Memory B cell (primary cell): ENCODE measurements at regions not wholly inside any gene's neighbourhood (a gene's known extent, or its start where the extent isn't known, plus 50 kb on each side); places are given as distances from the start of the nearest gene placed in this dataset.
A peak's percentile ranks its signal among the peaks of the same experiment; 100 is the strongest.
"Not testable (repeated sequence)": the region's sequence is repeated elsewhere in the genome, so short reads cannot be mapped to it uniquely, and the experiment has no call there.

Experiments used
- ATAC-seq: fragments of 150-1000 bp; cut with Tn5 transposase; 2 replicates; pipeline ENCODE4 v1.10.0; 2021; ENCODE audit warnings: low read depth, mild to moderate bottlenecking, moderate library complexity
- DNase-seq, 2 donors: peaks; one replicate each; pipeline ENCODE4 v3.0.0; 2022; ENCODE audit warnings: low spot score in 2 of 2
- H3K27ac Mint-ChIP-seq: one replicate; pipeline ENCODE4 v1.8.0; 2022; ENCODE audit warnings: mild to moderate bottlenecking, moderate library complexity, mixed read lengths
- H3K27me3 Mint-ChIP-seq: one replicate; pipeline ENCODE4 v1.8.0; 2022; ENCODE audit warnings: mixed read lengths
- H3K36me3 Mint-ChIP-seq: one replicate; pipeline ENCODE4 v1.8.0; 2022; ENCODE audit warnings: mild to moderate bottlenecking, mixed read lengths
- H3K4me1 Mint-ChIP-seq: one replicate; pipeline ENCODE4 v1.8.0; 2022; ENCODE audit warnings: mixed read lengths
- H3K4me3 Mint-ChIP-seq: one replicate; pipeline ENCODE4 v1.8.0; 2022; ENCODE audit warnings: mild to moderate bottlenecking, moderate library complexity, mixed read lengths
- H3K9me3 Mint-ChIP-seq: one replicate; pipeline ENCODE4 v1.8.0; 2022; ENCODE audit warnings: mixed read lengths

- peak overlapping the region; percentile 92 for H3K27ac Mint-ChIP-seq
- peaks cover 2% of the 10 kb centered on the region for H3K36me3 Mint-ChIP-seq
- peak in 1 of 2 donors; percentile 21 for DNase-seq
- no peaks in the 10 kb centered on the region for H3K27me3 Mint-ChIP-seq
- peak overlapping the region; percentile 24 for H3K4me3 Mint-ChIP-seq
- H3K4me1 Mint-ChIP-seq, result peaks cover 40% of the 10 kb centered on the region
- ATAC-seq, result peak; percentile 77
- H3K9me3 Mint-ChIP-seq, result no peaks in the 10 kb centered on the region
Measured at GRCh38 chr7:91345449-91345848, 81.2 kb downstream of the FZD1 start.

- Mint-ChIP-seq H3K27ac (no peak overlapping the region), H3K4me3 (no peak overlapping the region), H3K9me3 (no peaks in the 10 kb centered on the region), H3K4me1 (peaks cover 40% of the 10 kb centered on the region), H3K27me3 (no peaks in the 10 kb centered on the region), H3K36me3 (peaks cover 2% of the 10 kb centered on the region)
- no peak for ATAC-seq
- DNase-seq, result no peak
Measured at GRCh38 chr7:91346426-91346825, 82.2 kb downstream of the FZD1 start.

- peaks cover 2% of the 10 kb centered on the region for H3K36me3 Mint-ChIP-seq
- no peak overlapping the region for H3K27ac Mint-ChIP-seq
- no peaks in the 10 kb centered on the region for H3K9me3 Mint-ChIP-seq
- no peak for ATAC-seq
- peaks cover 40% of the 10 kb centered on the region for H3K4me1 Mint-ChIP-seq
- no peaks in the 10 kb centered on the region for H3K27me3 Mint-ChIP-seq
- no peak for DNase-seq
- H3K4me3 Mint-ChIP-seq, result no peak overlapping the region
Measured at GRCh38 chr7:91347290-91347689, 83.1 kb downstream of the FZD1 start.

- Mint-ChIP-seq H3K36me3 (peaks cover 2% of the 10 kb centered on the region), H3K27ac (no peak overlapping the region), H3K4me1 (peaks cover 32% of the 10 kb centered on the region), H3K4me3 (no peak overlapping the region), H3K9me3 (no peaks in the 10 kb centered on the region), H3K27me3 (no peaks in the 10 kb centered on the region)
- ATAC-seq, result no peak
- no peak for DNase-seq
Measured at GRCh38 chr7:91348711-91349110, 84.5 kb downstream of the FZD1 start.

GRCh38 chr7:91351374-91351773 is 87.1 kb downstream of the FZD1 start:
- peaks cover 15% of the 10 kb centered on the region for H3K4me1 Mint-ChIP-seq
- ATAC-seq, result no peak
- H3K9me3 Mint-ChIP-seq, result no peaks in the 10 kb centered on the region
- no peak overlapping the region for H3K27ac Mint-ChIP-seq
- H3K36me3 Mint-ChIP-seq, result peaks cover 2% of the 10 kb centered on the region
- H3K27me3 Mint-ChIP-seq, result peaks cover 1% of the 10 kb centered on the region
- no peak overlapping the region for H3K4me3 Mint-ChIP-seq
- DNase-seq, result no peak

- Mint-ChIP-seq H3K36me3 (peaks cover 2% of the 10 kb centered on the region), H3K4me3 (no peak overlapping the region), H3K9me3 (no peaks in the 10 kb centered on the region), H3K27ac (no peak overlapping the region), H3K27me3 (peaks cover 1% of the 10 kb centered on the region), H3K4me1 (peaks cover 12% of the 10 kb centered on the region)
- DNase-seq (no peak), ATAC-seq (no peak)
Measured at GRCh38 chr7:91352091-91352490, 87.9 kb downstream of the FZD1 start.

GRCh38 chr7:91353848-91354247 is 89.6 kb downstream of the FZD1 start:
- ATAC-seq, result no peak
- Mint-ChIP-seq H3K27ac (no peak overlapping the region), H3K36me3 (no peaks in the 10 kb centered on the region)

GRCh38 chr7:91355695-91356435 is 91.6 kb downstream of the FZD1 start:
- Mint-ChIP-seq H3K27me3 (peaks cover 3% of the 10 kb centered on the region), H3K9me3 (no peaks in the 10 kb centered on the region), H3K27ac (no peak overlapping the region), H3K4me1 (no peaks in the 10 kb centered on the region), H3K4me3 (no peak overlapping the region), H3K36me3 (no peaks in the 10 kb centered on the region)
- ATAC-seq (no peak), DNase-seq (no peak)

More at GRCh38 chr7:91353848-91354247, 89.6 kb downstream of the FZD1 start:
- H3K27me3 Mint-ChIP-seq, result peaks cover 3% of the 10 kb centered on the region
- no peaks in the 10 kb centered on the region for H3K9me3 Mint-ChIP-seq
- H3K4me1 Mint-ChIP-seq, result peaks cover 2% of the 10 kb centered on the region
- H3K4me3 Mint-ChIP-seq, result no peak overlapping the region
- DNase-seq, result no peak

- Mint-ChIP-seq H3K4me3 (no peak overlapping the region), H3K4me1 (no peaks in the 10 kb centered on the region), H3K27ac (no peak overlapping the region), H3K9me3 (no peaks in the 10 kb centered on the region), H3K27me3 (peaks cover 4% of the 10 kb centered on the region), H3K36me3 (no peaks in the 10 kb centered on the region)
- ATAC-seq, result no peak
- DNase-seq, result no peak
Measured at GRCh38 chr7:91356915-91357314, 92.7 kb downstream of the FZD1 start.

GRCh38 chr7:91357379-91357778 is 93.1 kb downstream of the FZD1 start:
- Mint-ChIP-seq H3K9me3 (no peaks in the 10 kb centered on the region), H3K4me1 (no peaks in the 10 kb centered on the region), H3K36me3 (no peaks in the 10 kb centered on the region), H3K27ac (no peak overlapping the region), H3K4me3 (no peak overlapping the region), H3K27me3 (peaks cover 4% of the 10 kb centered on the region)
- DNase-seq (no peak), ATAC-seq (no peak)

- ATAC-seq (no peak), DNase-seq (no peak)
- peaks cover 4% of the 10 kb centered on the region for H3K27me3 Mint-ChIP-seq
- no peaks in the 10 kb centered on the region for H3K9me3 Mint-ChIP-seq
- no peaks in the 10 kb centered on the region for H3K36me3 Mint-ChIP-seq
- no peaks in the 10 kb centered on the region for H3K4me1 Mint-ChIP-seq
- no peak overlapping the region for H3K4me3 Mint-ChIP-seq
- H3K27ac Mint-ChIP-seq, result no peak overlapping the region
Measured at GRCh38 chr7:91357901-91358300, 93.7 kb downstream of the FZD1 start.

GRCh38 chr7:91358303-91358702 is 94.1 kb downstream of the FZD1 start:
- H3K27ac Mint-ChIP-seq, result no peak overlapping the region
- no peak for ATAC-seq
- no peaks in the 10 kb centered on the region for H3K4me1 Mint-ChIP-seq
- H3K4me3 Mint-ChIP-seq, result no peak overlapping the region
- no peak for DNase-seq
- H3K27me3 Mint-ChIP-seq, result peaks cover 4% of the 10 kb centered on the region
- H3K36me3 Mint-ChIP-seq, result no peaks in the 10 kb centered on the region
- no peaks in the 10 kb centered on the region for H3K9me3 Mint-ChIP-seq

- H3K27me3 Mint-ChIP-seq, H3K27ac Mint-ChIP-seq, H3K9me3 Mint-ChIP-seq, H3K4me3 Mint-ChIP-seq, ATAC-seq, H3K4me1 Mint-ChIP-seq, H3K36me3 Mint-ChIP-seq, DNase-seq: not testable (repeated sequence)
Measured at GRCh38 chr7:91365097-91365496, 100.9 kb downstream of the FZD1 start.

GRCh38 chr7:91366091-91366490 is 101.9 kb downstream of the FZD1 start:
- ATAC-seq, result no peak
- Mint-ChIP-seq H3K4me3 (no peak overlapping the region), H3K4me1 (peaks cover 4% of the 10 kb centered on the region), H3K36me3 (no peaks in the 10 kb centered on the region), H3K27me3 (peaks cover under 1% of the 10 kb centered on the region), H3K9me3 (no peaks in the 10 kb centered on the region), H3K27ac (no peak overlapping the region)
- DNase-seq, result no peak
